Lung (tissue), 11 donors: ENCODE measurements at regions not wholly inside any gene's neighbourhood (a gene's known extent, or its start where the extent isn't known, plus 50 kb on each side); places are given as distances from the start of the nearest gene placed in this dataset.
"Not testable (repeated sequence)": the region's sequence is repeated elsewhere in the genome, so short reads cannot be mapped to it uniquely, and the experiment has no call there.

ENCODE experiments used
- ATAC-seq: fragments of 200-7000 bp; cut with Tn5 transposase; one replicate; pipeline ENCODE4 v1.9.1; 2020; ENCODE audit warnings: moderate number of reproducible peaks; ENCODE audit not compliant: insufficient read depth, low FRiP score
- DNase-seq, 3 donors: peaks; one replicate each; pipeline ENCODE4 v3.0.0-alpha.2; 2013 to 2017
- H3K27ac ChIP-seq, 2 donors: one replicate each; pipeline ENCODE4 v1.5.1; 2013; ENCODE audit warnings: mild to moderate bottlenecking in 2 of 2, moderate library complexity in 2 of 2, control low read depth in 1 of 2, inconsistent platforms in 1 of 2, low read depth in 1 of 2, low read length in 1 of 2
- H3K27me3 ChIP-seq, 3 donors: one replicate each; pipeline ENCODE4 v1.5.1; 2013; ENCODE audit warnings: low read length in 2 of 3; ENCODE audit not compliant: control insufficient read depth in 3 of 3, insufficient read depth in 3 of 3
- H3K36me3 ChIP-seq, 4 donors: one replicate each; pipeline ENCODE4 v1.5.1; 2013; ENCODE audit warnings: low read length in 4 of 4, mild to moderate bottlenecking in 1 of 4, moderate library complexity in 1 of 4; ENCODE audit not compliant: control insufficient read depth in 4 of 4, insufficient read depth in 4 of 4
- H3K4me1 ChIP-seq, 5 donors: one replicate each; pipeline ENCODE4 v1.5.1; 2013; ENCODE audit warnings: low read length in 5 of 5, mild to moderate bottlenecking in 2 of 5, moderate library complexity in 1 of 5; ENCODE audit not compliant: control insufficient read depth in 5 of 5, insufficient read depth in 5 of 5
- H3K4me3 ChIP-seq: one replicate; pipeline ENCODE4 v1.5.1; 2013; ENCODE audit warnings: mild to moderate bottlenecking, control low read depth, moderate library complexity
- H3K9ac ChIP-seq, 2 donors: one replicate each; pipeline ENCODE4 v1.5.1; 2013; ENCODE audit warnings: low read length in 2 of 2, control low read depth in 1 of 2; ENCODE audit not compliant: insufficient read depth in 1 of 2
- H3K9me3 ChIP-seq, 4 donors: one replicate each; pipeline ENCODE4 v1.5.1; 2013; ENCODE audit warnings: low read length in 3 of 4, mild to moderate bottlenecking in 1 of 4, moderate library complexity in 1 of 4; ENCODE audit not compliant: control insufficient read depth in 4 of 4, insufficient read depth in 3 of 4
- WGBS, 2 donors: extraction: QIAGEN DNeasy Blood & Tissue Kit; methylation state at CpG; one replicate each; pipeline ENCODE4 v1.1.7; 2013; 5-methylcytosine and 5-hydroxymethylcytosine counted together
- TF ChIP-seq, protein P1 (sequence below): IDR thresholded peaks from 2 replicates; pipeline ENCODE4 v1.5.1; 2012; ENCODE audit warnings: mild to moderate bottlenecking; ENCODE audit errors: control extremely low read depth, extremely low read depth
- donor health status: control.
- donor health status: control.
- donor health status: Bipolar disorder and iron deficiency.
- donor health status: healthy.
- donor health status: DM: yes; HTN: yes; CAD: no.

DNA sequence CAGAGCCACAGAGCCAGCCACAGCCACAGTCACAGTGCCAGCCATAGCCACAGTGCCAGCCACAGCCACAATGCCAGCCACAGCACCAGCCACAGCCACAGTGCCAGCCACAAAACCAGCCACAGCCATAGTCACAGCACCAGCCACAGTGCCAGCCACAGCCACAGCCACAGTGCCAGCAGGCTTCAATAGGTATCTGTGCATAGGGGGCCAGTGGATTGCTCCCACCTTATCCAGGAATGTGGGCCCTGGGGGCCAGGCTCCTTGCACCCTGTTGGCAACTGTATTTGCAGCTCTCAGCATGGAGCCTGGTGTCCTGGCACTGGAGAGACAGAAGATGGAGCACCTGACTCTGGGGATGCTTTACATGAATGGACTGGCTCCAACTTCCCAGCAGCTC lies 111.7 kb upstream of the IRX2 start:
- DNase-seq (no peak), ATAC-seq (no peak)
- H3K9me3 ChIP-seq: peaks cover 0 to 18% (median 0%) of the 10 kb centered on the region in 4 donors
- H3K4me3 ChIP-seq: no peak overlapping the region
- no peaks in the 10 kb centered on the region for H3K27me3 ChIP-seq
- TF ChIP-seq, protein P1, sequence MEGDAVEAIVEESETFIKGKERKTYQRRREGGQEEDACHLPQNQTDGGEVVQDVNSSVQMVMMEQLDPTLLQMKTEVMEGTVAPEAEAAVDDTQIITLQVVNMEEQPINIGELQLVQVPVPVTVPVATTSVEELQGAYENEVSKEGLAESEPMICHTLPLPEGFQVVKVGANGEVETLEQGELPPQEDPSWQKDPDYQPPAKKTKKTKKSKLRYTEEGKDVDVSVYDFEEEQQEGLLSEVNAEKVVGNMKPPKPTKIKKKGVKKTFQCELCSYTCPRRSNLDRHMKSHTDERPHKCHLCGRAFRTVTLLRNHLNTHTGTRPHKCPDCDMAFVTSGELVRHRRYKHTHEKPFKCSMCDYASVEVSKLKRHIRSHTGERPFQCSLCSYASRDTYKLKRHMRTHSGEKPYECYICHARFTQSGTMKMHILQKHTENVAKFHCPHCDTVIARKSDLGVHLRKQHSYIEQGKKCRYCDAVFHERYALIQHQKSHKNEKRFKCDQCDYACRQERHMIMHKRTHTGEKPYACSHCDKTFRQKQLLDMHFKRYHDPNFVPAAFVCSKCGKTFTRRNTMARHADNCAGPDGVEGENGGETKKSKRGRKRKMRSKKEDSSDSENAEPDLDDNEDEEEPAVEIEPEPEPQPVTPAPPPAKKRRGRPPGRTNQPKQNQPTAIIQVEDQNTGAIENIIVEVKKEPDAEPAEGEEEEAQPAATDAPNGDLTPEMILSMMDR: no peak
- H3K27ac ChIP-seq: no peak overlapping the region
- no peak overlapping the region for H3K9ac ChIP-seq
- no peaks in the 10 kb centered on the region for H3K36me3 ChIP-seq
- H3K4me1 ChIP-seq: peaks cover 0 to 1% (median 0%) of the 10 kb centered on the region in 5 donors

DNA sequence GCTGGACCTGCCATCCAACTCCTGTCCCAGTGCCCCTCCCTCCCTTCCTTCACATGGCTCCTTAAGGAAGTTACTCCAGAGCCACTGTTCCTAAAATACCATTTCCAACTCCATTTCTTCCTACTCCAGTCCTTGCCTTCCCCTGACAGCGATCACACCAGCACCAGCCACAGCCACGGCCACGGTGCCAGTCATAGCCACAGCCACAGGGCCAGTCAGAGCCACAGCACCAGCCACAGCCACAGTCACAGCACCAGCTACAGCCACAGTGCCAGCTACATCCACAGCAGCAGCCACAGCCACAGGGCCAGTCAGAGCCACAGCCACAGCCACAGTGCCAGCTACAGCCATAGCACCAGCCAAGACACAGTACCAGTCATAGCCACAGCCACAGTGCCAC lies 110.7 kb upstream of the IRX2 start:
- peaks cover 0 to 15% (median 0%) of the 10 kb centered on the region in 4 donors for H3K9me3 ChIP-seq
- WGBS, 2 donors: 95 to 96% methylated on average over 3 of the region's 3 CpGs
- ATAC-seq, H3K4me1 ChIP-seq, H3K36me3 ChIP-seq, H3K27me3 ChIP-seq, H3K9ac ChIP-seq, H3K27ac ChIP-seq, DNase-seq, H3K4me3 ChIP-seq: not testable (repeated sequence)

DNA sequence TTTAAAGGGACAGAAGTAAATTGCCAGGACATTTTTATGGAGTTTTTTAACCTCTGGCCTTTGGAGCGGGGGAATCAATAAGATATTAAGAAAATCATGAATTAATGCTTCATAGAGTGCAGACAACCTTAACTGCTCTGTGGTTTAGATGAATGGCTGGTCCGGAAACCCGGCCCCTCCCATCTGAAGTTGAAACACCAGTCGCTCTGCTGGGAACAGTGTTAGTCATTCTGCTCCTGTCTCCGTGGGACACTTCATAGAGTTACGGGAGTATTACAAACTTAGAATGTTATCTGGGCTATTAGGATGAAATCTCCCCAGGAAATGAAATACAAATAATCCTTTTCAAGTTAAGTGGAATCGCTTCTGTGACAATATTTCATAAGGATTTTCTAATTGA lies 110.1 kb upstream of the IRX2 start:
- 56 to 79% methylated on average over 7 of the region's 7 CpGs for WGBS, 2 donors
- Histone ChIP-seq H3K9ac (no peak overlapping the region), H3K27ac (no peak overlapping the region), H3K9me3 (peaks cover 0 to 15% (median 0%) of the 10 kb centered on the region in 4 donors), H3K4me1 (peaks cover 0 to 1% (median 0%) of the 10 kb centered on the region in 5 donors), H3K36me3 (no peaks in the 10 kb centered on the region), H3K4me3 (no peak overlapping the region), H3K27me3 (no peaks in the 10 kb centered on the region)
- TF ChIP-seq, protein P1: no peak
- ATAC-seq (no peak), DNase-seq (no peak)

DNA sequence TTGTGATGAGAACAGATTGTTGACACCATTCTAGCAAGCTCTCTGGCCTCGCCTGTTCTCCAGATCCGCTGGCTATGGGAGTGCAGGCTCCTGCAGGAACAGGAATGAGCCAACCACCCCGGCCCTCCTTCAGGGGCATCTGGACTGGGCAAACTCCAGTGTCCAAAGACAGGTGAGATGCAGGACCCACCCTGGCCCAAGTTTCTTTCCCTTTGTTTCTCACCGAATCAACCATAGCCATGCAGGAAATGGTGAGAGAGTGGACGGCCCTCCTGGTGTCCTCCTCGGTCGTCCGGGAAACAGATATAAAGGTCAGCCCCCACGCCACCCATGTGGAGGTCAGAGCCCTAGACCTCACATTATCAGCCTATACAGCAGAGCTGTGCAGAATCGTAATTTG lies 108.6 kb upstream of the IRX2 start:
- ATAC-seq (no peak), DNase-seq (no peak)
- H3K36me3 ChIP-seq: no peaks in the 10 kb centered on the region
- TF ChIP-seq, protein P1: no peak
- peaks cover 0 to 11% (median 0%) of the 10 kb centered on the region in 4 donors for H3K9me3 ChIP-seq
- H3K27ac ChIP-seq: no peak overlapping the region
- peaks cover 0 to 1% (median 0%) of the 10 kb centered on the region in 5 donors for H3K4me1 ChIP-seq
- no peak overlapping the region for H3K9ac ChIP-seq
- 48 to 66% methylated on average over 10 of the region's 10 CpGs for WGBS, 2 donors
- H3K4me3 ChIP-seq: no peak overlapping the region
- H3K27me3 ChIP-seq: no peaks in the 10 kb centered on the region
